Fibroblast of lung (primary cell): ENCODE measurements at regions not wholly inside any gene's neighbourhood (a gene's known extent, or its start where the extent isn't known, plus 50 kb on each side); places are given as distances from the start of the nearest gene placed in this dataset.

ENCODE experiments used
- EZH2 ChIP-seq: IDR thresholded peaks from 2 replicates; pipeline ENCODE4 v1.5.1; 2012; ENCODE audit warnings: low read length, control low read depth, mild to moderate bottlenecking; ENCODE audit errors: missing control alignments
- TF ChIP-seq, protein P1 (sequence below), 2 donors: IDR thresholded peaks in 1 of 2; conservative IDR thresholded peaks in 1 of 2; 1 replicate in 1 of 2; 2 replicates in 1 of 2; pipeline ENCODE4 v1.5.1; 2011 to 2012; ENCODE audit warnings: low read length in 2 of 2, control low read depth in 1 of 2, inconsistent platforms in 1 of 2, low read depth in 1 of 2, mild to moderate bottlenecking in 1 of 2

- TF ChIP-seq, protein P1, sequence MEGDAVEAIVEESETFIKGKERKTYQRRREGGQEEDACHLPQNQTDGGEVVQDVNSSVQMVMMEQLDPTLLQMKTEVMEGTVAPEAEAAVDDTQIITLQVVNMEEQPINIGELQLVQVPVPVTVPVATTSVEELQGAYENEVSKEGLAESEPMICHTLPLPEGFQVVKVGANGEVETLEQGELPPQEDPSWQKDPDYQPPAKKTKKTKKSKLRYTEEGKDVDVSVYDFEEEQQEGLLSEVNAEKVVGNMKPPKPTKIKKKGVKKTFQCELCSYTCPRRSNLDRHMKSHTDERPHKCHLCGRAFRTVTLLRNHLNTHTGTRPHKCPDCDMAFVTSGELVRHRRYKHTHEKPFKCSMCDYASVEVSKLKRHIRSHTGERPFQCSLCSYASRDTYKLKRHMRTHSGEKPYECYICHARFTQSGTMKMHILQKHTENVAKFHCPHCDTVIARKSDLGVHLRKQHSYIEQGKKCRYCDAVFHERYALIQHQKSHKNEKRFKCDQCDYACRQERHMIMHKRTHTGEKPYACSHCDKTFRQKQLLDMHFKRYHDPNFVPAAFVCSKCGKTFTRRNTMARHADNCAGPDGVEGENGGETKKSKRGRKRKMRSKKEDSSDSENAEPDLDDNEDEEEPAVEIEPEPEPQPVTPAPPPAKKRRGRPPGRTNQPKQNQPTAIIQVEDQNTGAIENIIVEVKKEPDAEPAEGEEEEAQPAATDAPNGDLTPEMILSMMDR (conservative IDR thresholded peaks at IDR 0.05 in 1 of 2, IDR thresholded peaks at IDR 0.05 in 1 of 2; ENCODE audit: low read depth in 1 of 2, low read length in 2 of 2): no peak
- no peak for TF ChIP-seq EZH2
These were observed 83.2 kb downstream of the AREG start for GRCh38 chr4:74528178-74528577.
